SK-N-SH (cell line): ENCODE measurements at regions not wholly inside any gene's neighbourhood (a gene's known extent, or its start where the extent isn't known, plus 50 kb on each side); places are given as distances from the start of the nearest gene placed in this dataset.

Experiments
- CTCF ChIA-PET: fragments of 300-600, 350-600 bp; formaldehyde crosslinking; extraction: SDS; loops from one replicate; lab custom pipeline; 2021; lab: Yijun Ruan, JAX
- POLR2A ChIA-PET: fragments of 350-600 bp; sonication (Branson Sonifier 250); formaldehyde crosslinking; extraction: SDS; loops from one replicate; lab custom pipeline; 2020; ENCODE audit warnings: antibody characterized with exemption, inconsistent platforms; lab: Yijun Ruan, JAX
- DNase-seq: peaks from one replicate; pipeline ENCODE4 v3.0.0; 2012
- H2AFZ ChIP-seq: fragments of 200-600 bp; sonication (generic); 2 replicates; pipeline ENCODE4 v1.8.1; 2016; ENCODE audit warnings: antibody characterized with exemption, mild to moderate bottlenecking, low read depth
- H3F3A ChIP-seq: fragments of 200-600 bp; sonication (generic); replicated peaks from 2 replicates; pipeline ENCODE3; 2016; ENCODE audit warnings: antibody characterized with exemption, mild to moderate bottlenecking; ENCODE audit not compliant: insufficient read depth
- H3K27ac ChIP-seq, 2 experiments: fragments of 200-500 bp in 1 of 2; fragments of 200-600 bp in 1 of 2; sonication (Bioruptor generic) in 1 of 2; sonication (generic), shearing (Covaris generic) in 1 of 2; 2 replicates each; pipeline versions ENCODE4 v1.5.1 to v1.6.1; 2014 to 2016; ENCODE audit warnings: low read depth in 2 of 2, inconsistent platforms in 1 of 2, low read length in 1 of 2, mild to moderate bottlenecking in 1 of 2, mixed read lengths in 1 of 2
- H3K27me3 ChIP-seq: fragments of 200-600 bp; sonication (generic), shearing (Covaris generic); 2 replicates; pipeline ENCODE4 v1.6.1; 2016; ENCODE audit warnings: mixed run types; ENCODE audit not compliant: insufficient read depth
- H3K36me3 ChIP-seq, 2 experiments: fragments of 200-500 bp in 1 of 2; fragments of 200-600 bp in 1 of 2; sonication (Bioruptor generic) in 1 of 2; sonication (generic) in 1 of 2; replicated peaks in 1 of 2; 2 replicates each; pipeline versions ENCODE3 to v1.5.1; 2014 to 2016; ENCODE audit warnings: low read length in 1 of 2, mild to moderate bottlenecking in 1 of 2; ENCODE audit not compliant: insufficient read depth in 2 of 2, control insufficient read depth in 1 of 2
- H3K4me1 ChIP-seq, 2 experiments: fragments of 200-500 bp in 1 of 2; fragments of 200-600 bp in 1 of 2; sonication (Bioruptor generic) in 1 of 2; sonication (generic), shearing (Covaris generic) in 1 of 2; 2 replicates each; pipeline versions ENCODE4 v1.5.1 to v1.6.1; 2014 to 2016; ENCODE audit warnings: low read depth in 1 of 2, low read length in 1 of 2, mixed run types in 1 of 2; ENCODE audit not compliant: insufficient read depth in 2 of 2, control insufficient read depth in 1 of 2
- H3K4me2 ChIP-seq: fragments of 200-600 bp; sonication (generic), shearing (Covaris generic); 2 replicates; pipeline ENCODE4 v1.6.1; 2017; ENCODE audit warnings: mixed run types
- H3K4me3 ChIP-seq, 2 experiments: fragments of 200-500 bp in 1 of 2; fragments of 200-600 bp in 1 of 2; sonication (Bioruptor generic) in 1 of 2; sonication (generic), shearing (Covaris generic) in 1 of 2; 2 replicates each; pipeline versions ENCODE4 v1.5.1 to v1.8.1; 2014 to 2016; ENCODE audit warnings: low read depth in 2 of 2, inconsistent platforms in 1 of 2, low read length in 1 of 2, mild to moderate bottlenecking in 1 of 2, mixed read lengths in 1 of 2, moderate library complexity in 1 of 2
- H3K79me2 ChIP-seq: fragments of 200-600 bp; sonication (generic); 2 replicates; pipeline ENCODE4 v1.8.1; 2017; ENCODE audit warnings: mild to moderate bottlenecking; ENCODE audit not compliant: insufficient read depth
- H3K9ac ChIP-seq: fragments of 200-600 bp; sonication (generic); 2 replicates; pipeline ENCODE4 v1.6.1; 2017; ENCODE audit warnings: mixed run types
- H3K9me2 ChIP-seq: fragments of 200-600 bp; sonication (generic); 2 replicates; pipeline ENCODE4 v1.6.1; 2017; ENCODE audit warnings: mixed run types
- H3K9me3 ChIP-seq: fragments of 200-600 bp; sonication (generic); 2 replicates; pipeline ENCODE4 v1.6.1; 2017; ENCODE audit warnings: mixed run types, mild to moderate bottlenecking, moderate library complexity
- H4K20me1 ChIP-seq: fragments of 200-600 bp; sonication (generic); 2 replicates; pipeline ENCODE4 v1.6.1; 2017; ENCODE audit warnings: mild to moderate bottlenecking, mixed run types; ENCODE audit not compliant: insufficient read depth
- CHD2 ChIP-seq: fragments of 150-350 bp; IDR thresholded peaks from 2 replicates; pipeline ENCODE4 v1.6.1; 2018; ENCODE audit warnings: low read length; ENCODE audit not compliant: partially characterized antibody
- ELF1 ChIP-seq: IDR thresholded peaks from 2 replicates; pipeline ENCODE4 v1.4.0; 2012
- EZH2phosphoT487 ChIP-seq: fragments of 200-600 bp; sonication (generic); IDR thresholded peaks from 2 replicates; pipeline ENCODE4 v1.6.1; 2017; ENCODE audit warnings: low read depth, mixed run types, mild to moderate bottlenecking, antibody characterized with exemption, moderate library complexity, borderline replicate concordance
- FOSL2 ChIP-seq: IDR thresholded peaks from 2 replicates; pipeline ENCODE4 v1.4.0; 2012; ENCODE audit warnings: low read depth, mild to moderate bottlenecking, moderate library complexity, borderline replicate concordance
- FOXM1 ChIP-seq: IDR thresholded peaks from 2 replicates; pipeline ENCODE4 v1.4.0; 2012; ENCODE audit warnings: low read depth, mild to moderate bottlenecking
- NRF1 ChIP-seq: IDR thresholded peaks from 2 replicates; pipeline ENCODE4 v1.6.1; 2012; ENCODE audit warnings: low read depth, mild to moderate bottlenecking, low read length
- RFX5 ChIP-seq: IDR thresholded peaks from 2 replicates; pipeline ENCODE4 v1.6.1; 2012; ENCODE audit warnings: mild to moderate bottlenecking, improper control_type of control experiment, low read length
- TCF12 ChIP-seq: IDR thresholded peaks from 2 replicates; pipeline ENCODE4 v1.4.0; 2012
- YY1 ChIP-seq: IDR thresholded peaks from 2 replicates; pipeline ENCODE4 v1.4.0; 2012; ENCODE audit warnings: low read depth, mild to moderate bottlenecking
- WGBS: methylation state at CpG from one replicate; pipeline ENCODE4 v1.1.6; 2017; ENCODE audit warnings: low lambda C conversion rate; 5-methylcytosine and 5-hydroxymethylcytosine counted together
- TF ChIP-seq, protein P1 (sequence below): IDR thresholded peaks from 2 replicates; pipeline ENCODE4; 2012
- TF ChIP-seq, protein P2 (sequence below): IDR thresholded peaks from 2 replicates; pipeline ENCODE4 v1.4.0; 2012; ENCODE audit warnings: low read depth
- TF ChIP-seq, protein P3 (sequence below): fragments of 200-600 bp; sonication (generic); IDR thresholded peaks from 2 replicates; pipeline ENCODE4 v1.6.1; 2017; ENCODE audit warnings: antibody characterized with exemption, mild to moderate bottlenecking, moderate library complexity
- TF ChIP-seq, protein P4 (sequence below): fragments of 150-350 bp; IDR thresholded peaks from 2 replicates; pipeline ENCODE4 v1.6.1; 2017; ENCODE audit warnings: antibody characterized with exemption, low read length, low read depth, borderline replicate concordance
- TF ChIP-seq, protein P5 (sequence below): IDR thresholded peaks from 2 replicates; pipeline ENCODE4 v1.4.0; 2012; ENCODE audit warnings: low read depth, borderline replicate concordance

DNA sequence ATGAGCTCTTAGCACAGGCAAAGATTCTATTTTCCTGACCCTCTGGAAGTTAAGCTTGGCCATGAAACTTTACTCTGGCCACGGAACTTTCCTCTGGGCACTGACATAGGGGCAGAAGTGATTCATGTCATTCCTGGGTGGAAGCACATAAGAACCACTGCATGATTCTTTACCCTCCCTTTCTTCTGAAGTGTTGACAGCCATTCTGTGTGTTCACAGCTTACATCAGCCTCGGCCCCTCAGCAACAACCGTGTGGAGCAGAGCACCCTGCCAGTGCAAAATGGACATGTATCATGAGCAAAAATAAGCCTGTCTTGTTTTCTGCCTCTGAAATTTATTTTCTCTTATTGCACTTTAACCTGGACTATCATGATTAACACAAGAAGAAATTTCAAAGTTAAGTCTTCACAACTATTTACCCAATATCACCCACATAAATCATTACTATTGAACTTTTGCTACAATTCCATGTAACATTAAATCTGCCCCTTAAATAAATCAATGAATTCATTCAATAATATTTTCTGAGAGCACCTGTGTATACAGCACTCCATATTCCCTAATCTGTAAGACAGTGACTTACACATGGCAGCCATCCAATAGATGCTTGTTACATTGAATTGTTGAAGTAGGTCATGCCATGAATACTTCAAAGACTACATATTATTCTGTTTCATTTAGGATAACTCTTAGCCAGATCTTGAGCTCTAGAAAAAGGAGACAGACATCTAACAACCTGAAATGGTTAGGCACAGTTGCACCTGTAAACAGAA, 531.9 kb downstream of the IRS1 start:
- Histone ChIP-seq H3K9ac (no peak overlapping the region), H3K4me2 (no peak overlapping the region), H2AFZ (no peak overlapping the region), H3F3A (no peaks in the 10 kb centered on the region), H3K27me3 (no peaks in the 10 kb centered on the region), H3K27ac (no peak overlapping the region), H3K79me2 (no peaks in the 10 kb centered on the region), H3K36me3 (no peaks in the 10 kb centered on the region), H3K9me3 (no peaks in the 10 kb centered on the region), H4K20me1 (no peaks in the 10 kb centered on the region), H3K4me1 (no peaks in the 10 kb centered on the region), H3K9me2 (no peaks in the 10 kb centered on the region), H3K4me3 (no peak overlapping the region)
- ChIA-PET CTCF (interaction anchor here (1.5 kb wide), 1 partner anchor 52 kb away, joined by 3 read pairs; no protein-coding TSS in a partner anchor), POLR2A (no interaction called here)
- no peak for TF ChIP-seq RFX5
- TF ChIP-seq, protein P1, sequence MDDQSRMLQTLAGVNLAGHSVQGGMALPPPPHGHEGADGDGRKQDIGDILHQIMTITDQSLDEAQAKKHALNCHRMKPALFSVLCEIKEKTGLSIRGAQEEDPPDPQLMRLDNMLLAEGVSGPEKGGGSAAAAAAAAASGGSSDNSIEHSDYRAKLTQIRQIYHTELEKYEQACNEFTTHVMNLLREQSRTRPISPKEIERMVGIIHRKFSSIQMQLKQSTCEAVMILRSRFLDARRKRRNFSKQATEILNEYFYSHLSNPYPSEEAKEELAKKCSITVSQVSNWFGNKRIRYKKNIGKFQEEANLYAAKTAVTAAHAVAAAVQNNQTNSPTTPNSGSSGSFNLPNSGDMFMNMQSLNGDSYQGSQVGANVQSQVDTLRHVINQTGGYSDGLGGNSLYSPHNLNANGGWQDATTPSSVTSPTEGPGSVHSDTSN = no peak
- TF ChIP-seq NRF1 = no peak
- TF ChIP-seq, protein P2, sequence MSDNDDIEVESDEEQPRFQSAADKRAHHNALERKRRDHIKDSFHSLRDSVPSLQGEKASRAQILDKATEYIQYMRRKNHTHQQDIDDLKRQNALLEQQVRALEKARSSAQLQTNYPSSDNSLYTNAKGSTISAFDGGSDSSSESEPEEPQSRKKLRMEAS = no peak
- TF ChIP-seq, protein P3, sequence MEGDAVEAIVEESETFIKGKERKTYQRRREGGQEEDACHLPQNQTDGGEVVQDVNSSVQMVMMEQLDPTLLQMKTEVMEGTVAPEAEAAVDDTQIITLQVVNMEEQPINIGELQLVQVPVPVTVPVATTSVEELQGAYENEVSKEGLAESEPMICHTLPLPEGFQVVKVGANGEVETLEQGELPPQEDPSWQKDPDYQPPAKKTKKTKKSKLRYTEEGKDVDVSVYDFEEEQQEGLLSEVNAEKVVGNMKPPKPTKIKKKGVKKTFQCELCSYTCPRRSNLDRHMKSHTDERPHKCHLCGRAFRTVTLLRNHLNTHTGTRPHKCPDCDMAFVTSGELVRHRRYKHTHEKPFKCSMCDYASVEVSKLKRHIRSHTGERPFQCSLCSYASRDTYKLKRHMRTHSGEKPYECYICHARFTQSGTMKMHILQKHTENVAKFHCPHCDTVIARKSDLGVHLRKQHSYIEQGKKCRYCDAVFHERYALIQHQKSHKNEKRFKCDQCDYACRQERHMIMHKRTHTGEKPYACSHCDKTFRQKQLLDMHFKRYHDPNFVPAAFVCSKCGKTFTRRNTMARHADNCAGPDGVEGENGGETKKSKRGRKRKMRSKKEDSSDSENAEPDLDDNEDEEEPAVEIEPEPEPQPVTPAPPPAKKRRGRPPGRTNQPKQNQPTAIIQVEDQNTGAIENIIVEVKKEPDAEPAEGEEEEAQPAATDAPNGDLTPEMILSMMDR = no peak
- TF ChIP-seq, protein P4, sequence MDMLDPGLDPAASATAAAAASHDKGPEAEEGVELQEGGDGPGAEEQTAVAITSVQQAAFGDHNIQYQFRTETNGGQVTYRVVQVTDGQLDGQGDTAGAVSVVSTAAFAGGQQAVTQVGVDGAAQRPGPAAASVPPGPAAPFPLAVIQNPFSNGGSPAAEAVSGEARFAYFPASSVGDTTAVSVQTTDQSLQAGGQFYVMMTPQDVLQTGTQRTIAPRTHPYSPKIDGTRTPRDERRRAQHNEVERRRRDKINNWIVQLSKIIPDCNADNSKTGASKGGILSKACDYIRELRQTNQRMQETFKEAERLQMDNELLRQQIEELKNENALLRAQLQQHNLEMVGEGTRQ = no peak
- no peak for TF ChIP-seq FOSL2
- TF ChIP-seq TCF12 = no peak
- no peak for TF ChIP-seq ELF1
- TF ChIP-seq CHD2 = no peak
- TF ChIP-seq YY1 = no peak
- TF ChIP-seq, protein P5, sequence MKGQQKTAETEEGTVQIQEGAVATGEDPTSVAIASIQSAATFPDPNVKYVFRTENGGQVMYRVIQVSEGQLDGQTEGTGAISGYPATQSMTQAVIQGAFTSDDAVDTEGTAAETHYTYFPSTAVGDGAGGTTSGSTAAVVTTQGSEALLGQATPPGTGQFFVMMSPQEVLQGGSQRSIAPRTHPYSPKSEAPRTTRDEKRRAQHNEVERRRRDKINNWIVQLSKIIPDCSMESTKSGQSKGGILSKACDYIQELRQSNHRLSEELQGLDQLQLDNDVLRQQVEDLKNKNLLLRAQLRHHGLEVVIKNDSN = no peak
- no peak for TF ChIP-seq FOXM1
- no peak for TF ChIP-seq EZH2phosphoT487
- 18% methylated on average over 3 of the region's 3 CpGs for WGBS
- DNase-seq = no peak
